ENCODE measurements at regions not wholly inside any gene's neighbourhood (a gene's known extent, or its start where the extent isn't known, plus 50 kb on each side); places are given as distances from the start of the nearest gene placed in this dataset.

DNA sequence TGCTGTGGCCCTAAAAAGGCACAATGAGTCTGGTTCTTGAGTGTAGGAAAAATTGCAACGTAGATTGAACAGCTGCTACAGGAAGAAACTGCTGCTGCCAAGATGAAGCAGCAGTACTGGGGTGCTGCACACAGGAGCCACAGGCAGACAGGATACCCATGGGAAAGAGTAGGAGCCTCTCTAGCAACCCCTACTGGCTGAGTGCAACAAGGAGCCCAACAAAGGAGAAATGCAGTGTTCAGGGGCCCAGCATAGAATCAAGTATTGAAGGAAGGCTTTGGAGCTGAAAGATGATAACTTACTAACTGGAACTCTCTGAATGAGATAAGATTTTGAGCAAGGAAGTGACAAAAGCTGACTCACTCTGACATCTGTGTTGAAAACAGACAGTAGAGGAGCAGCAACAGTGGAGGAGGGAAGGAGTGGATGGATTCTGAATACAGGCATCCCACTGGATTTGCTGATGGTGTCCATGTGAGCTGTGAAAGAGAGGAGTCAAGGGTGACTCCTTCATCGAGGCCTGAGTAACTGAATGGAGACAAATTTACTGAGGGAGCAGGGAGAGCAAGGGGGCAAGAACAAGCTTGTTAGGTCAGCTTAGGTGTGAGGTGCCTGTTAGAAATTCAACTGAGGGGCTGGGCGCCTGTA lies 534.7 kb upstream of the JARID2 start:
- H3K4me3 ChIP-seq: no peak overlapping the region
- TF ChIP-seq, protein P1, sequence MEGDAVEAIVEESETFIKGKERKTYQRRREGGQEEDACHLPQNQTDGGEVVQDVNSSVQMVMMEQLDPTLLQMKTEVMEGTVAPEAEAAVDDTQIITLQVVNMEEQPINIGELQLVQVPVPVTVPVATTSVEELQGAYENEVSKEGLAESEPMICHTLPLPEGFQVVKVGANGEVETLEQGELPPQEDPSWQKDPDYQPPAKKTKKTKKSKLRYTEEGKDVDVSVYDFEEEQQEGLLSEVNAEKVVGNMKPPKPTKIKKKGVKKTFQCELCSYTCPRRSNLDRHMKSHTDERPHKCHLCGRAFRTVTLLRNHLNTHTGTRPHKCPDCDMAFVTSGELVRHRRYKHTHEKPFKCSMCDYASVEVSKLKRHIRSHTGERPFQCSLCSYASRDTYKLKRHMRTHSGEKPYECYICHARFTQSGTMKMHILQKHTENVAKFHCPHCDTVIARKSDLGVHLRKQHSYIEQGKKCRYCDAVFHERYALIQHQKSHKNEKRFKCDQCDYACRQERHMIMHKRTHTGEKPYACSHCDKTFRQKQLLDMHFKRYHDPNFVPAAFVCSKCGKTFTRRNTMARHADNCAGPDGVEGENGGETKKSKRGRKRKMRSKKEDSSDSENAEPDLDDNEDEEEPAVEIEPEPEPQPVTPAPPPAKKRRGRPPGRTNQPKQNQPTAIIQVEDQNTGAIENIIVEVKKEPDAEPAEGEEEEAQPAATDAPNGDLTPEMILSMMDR (IDR thresholded peaks at IDR 0.05): peak; percentile 30 to 45 (median 39)
- no peak for TF ChIP-seq EP300 (IDR thresholded peaks at IDR 0.05; ENCODE audit: low read depth)
- peaks cover 0 to 9% (median 0%) of the 10 kb centered on the region in 4 donors for H3K4me1 ChIP-seq
- H3K9me3 ChIP-seq: no peaks in the 10 kb centered on the region
- H3K36me3 ChIP-seq: no peaks in the 10 kb centered on the region
- in situ Hi-C loops (cut with MboI; ENCODE audit: low pct_ligation_motif_present in 1 of 4, low pct_unique_long_range_greater_than_20kb in 1 of 4, low sequenced_read_pairs in 3 of 4): loop anchor here in 1 of 4 donors (10.0 kb wide), 1 partner anchor 496 kb away; no protein-coding TSS in a partner anchor
- intact Hi-C loops (cut with DNase I; ENCODE audit: low total_unique reads): no loop called here
- WGBS, 2 donors (ENCODE audit: low coverage in 1 of 2): 67 to 72% methylated on average over 1 to 3 of the region's 3 CpGs
- DNase-seq: peak; percentile 49
- no peak overlapping the region for H3K27ac ChIP-seq
- no peaks in the 10 kb centered on the region for H3K27me3 ChIP-seq

DNA sequence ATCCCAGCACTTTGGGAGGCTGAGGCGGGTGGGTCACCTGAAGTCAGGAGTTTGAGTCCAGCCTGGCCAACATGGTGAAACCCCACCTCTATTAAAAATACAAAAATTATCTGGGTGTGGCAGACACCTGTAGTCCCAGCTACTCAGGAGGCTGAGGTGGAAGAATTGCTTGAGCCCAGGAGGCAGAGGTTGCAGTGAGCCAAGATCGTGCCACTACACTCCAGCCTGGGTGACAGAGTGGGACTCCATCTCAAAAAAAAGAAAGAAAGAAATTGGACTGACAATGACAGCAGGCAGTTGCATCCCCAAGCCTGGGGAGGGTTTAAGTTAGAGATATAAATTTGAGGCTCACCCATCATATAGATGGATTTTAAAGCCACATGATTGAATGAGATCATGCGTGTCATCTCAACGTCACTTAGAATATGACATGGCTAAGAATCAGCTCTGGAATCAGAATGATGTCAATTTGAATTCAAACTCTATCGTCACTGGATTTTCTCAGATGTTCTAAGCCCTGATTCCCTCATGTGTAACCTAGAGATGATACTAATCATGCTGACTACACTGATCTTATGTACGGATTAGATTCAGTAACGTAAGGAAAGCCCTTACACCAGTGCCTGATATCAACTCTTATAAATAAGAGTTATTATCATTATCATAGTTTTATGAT lies 534.0 kb upstream of the JARID2 start:
- Histone ChIP-seq H3K9me3 (no peaks in the 10 kb centered on the region), H3K27ac (no peak overlapping the region), H3K27me3 (no peaks in the 10 kb centered on the region), H3K4me1 (peaks cover 0 to 3% (median 0%) of the 10 kb centered on the region in 4 donors), H3K4me3 (no peak overlapping the region), H3K36me3 (no peaks in the 10 kb centered on the region)
- intact Hi-C loops (cut with DNase I; ENCODE audit: low total_unique reads): no loop called here
- in situ Hi-C loops (cut with MboI; ENCODE audit: low pct_ligation_motif_present in 1 of 4, low pct_unique_long_range_greater_than_20kb in 1 of 4, low sequenced_read_pairs in 3 of 4): loop anchor here in 1 of 4 donors (10.0 kb wide), 1 partner anchor 497 kb away; no protein-coding TSS in a partner anchor
- TF ChIP-seq, protein P1 (IDR thresholded peaks at IDR 0.05): no peak
- TF ChIP-seq EP300 (IDR thresholded peaks at IDR 0.05; ENCODE audit: low read depth) (no peak), POLR2AphosphoS5 (IDR thresholded peaks at IDR 0.05) (no peak), POLR2A (IDR thresholded peaks at IDR 0.05) (no peak)
- DNase-seq: no peak
- WGBS, 2 donors (ENCODE audit: low coverage in 1 of 2): 88 to 93% methylated on average over 6 to 7 of the region's 7 CpGs

DNA sequence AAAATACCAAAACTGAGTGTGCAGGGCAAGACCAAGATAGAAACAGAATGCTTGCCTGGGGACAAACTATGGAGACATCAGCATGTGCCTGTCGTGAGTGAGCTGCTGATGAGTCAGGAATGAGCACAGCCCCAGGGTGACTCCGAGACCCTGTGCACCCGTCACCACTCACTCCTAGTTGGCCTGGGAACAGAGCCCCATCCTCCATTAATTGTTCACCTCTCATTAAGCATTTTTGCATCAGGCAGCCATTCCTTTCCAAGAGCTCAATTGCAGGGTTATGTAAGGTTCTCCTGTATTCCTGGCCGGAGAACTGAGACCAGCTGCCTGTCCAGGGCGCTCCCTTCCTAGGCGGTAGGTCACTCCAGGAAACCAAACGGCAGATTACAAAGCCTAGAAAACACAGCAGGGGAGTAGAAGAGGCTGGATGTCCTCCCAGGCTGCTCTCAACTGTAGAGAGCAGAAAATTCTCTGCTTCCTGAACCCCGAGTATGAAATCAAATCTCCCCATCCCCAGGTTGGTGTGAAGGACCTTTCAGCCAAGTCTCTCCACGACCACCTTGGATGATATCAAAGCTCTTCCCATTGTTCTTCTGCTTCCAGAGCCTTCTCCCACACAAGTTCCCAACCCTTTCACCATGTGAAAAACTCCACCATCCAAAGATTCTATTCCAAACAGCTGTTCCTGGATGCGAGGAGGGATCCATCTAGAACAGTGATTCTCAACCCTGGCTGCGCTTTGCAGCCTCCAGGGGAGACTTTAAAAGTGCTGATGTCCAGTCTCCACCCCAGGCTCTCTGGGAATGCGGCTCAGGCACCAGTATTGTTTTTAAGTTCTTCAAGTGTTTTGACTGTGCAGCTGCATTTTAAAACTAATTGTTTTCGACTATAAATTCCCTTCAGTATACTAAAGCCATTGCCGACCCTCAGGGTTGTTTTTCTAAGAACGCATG lies 532.6 kb upstream of the JARID2 start:
- peak overlapping the region in 1 of 4 donors; percentile 39 for H3K27ac ChIP-seq
- DNase-seq: no peak
- H3K36me3 ChIP-seq: no peaks in the 10 kb centered on the region
- peaks cover 0 to 4% (median 0%) of the 10 kb centered on the region in 4 donors for H3K4me1 ChIP-seq
- H3K9me3 ChIP-seq: no peaks in the 10 kb centered on the region
- no peaks in the 10 kb centered on the region for H3K27me3 ChIP-seq
- intact Hi-C loops (cut with DNase I; ENCODE audit: low total_unique reads) (no loop called here), in situ Hi-C loops (cut with MboI; ENCODE audit: low pct_ligation_motif_present in 1 of 4, low pct_unique_long_range_greater_than_20kb in 1 of 4, low sequenced_read_pairs in 3 of 4) (loop anchor here in 1 of 4 donors (10.0 kb wide), 1 partner anchor 498 kb away; no protein-coding TSS in a partner anchor)
- 60 to 71% methylated on average over 7 to 15 of the region's 15 CpGs for WGBS, 2 donors (ENCODE audit: low coverage in 1 of 2)
- no peak overlapping the region for H3K4me3 ChIP-seq
- no peak for TF ChIP-seq POLR2AphosphoS5 (IDR thresholded peaks at IDR 0.05)
- no peak for TF ChIP-seq POLR2A (IDR thresholded peaks at IDR 0.05)
- no peak for TF ChIP-seq EP300 (IDR thresholded peaks at IDR 0.05; ENCODE audit: low read depth)
- TF ChIP-seq, protein P1 (IDR thresholded peaks at IDR 0.05): no peak
